OCI-LY7 (cell line): ENCODE measurements at regions not wholly inside any gene's neighbourhood (a gene's known extent, or its start where the extent isn't known, plus 50 kb on each side); places are given as distances from the start of the nearest gene placed in this dataset.

Experiments
- CTCF ChIP-seq: fragments of 200-600 bp; sonication (generic); conservative IDR thresholded peaks from 2 replicates; pipeline ENCODE4 v1.5.1; 2014; ENCODE audit warnings: mild to moderate bottlenecking, antibody characterized with exemption, low read length, moderate library complexity, mixed read lengths
- EZH2phosphoT487 ChIP-seq: fragments of 200-600 bp; sonication (generic); IDR thresholded peaks from 2 replicates; pipeline ENCODE4 v1.6.1; 2018; ENCODE audit warnings: low read depth, borderline replicate concordance, mild to moderate bottlenecking, mixed run types, antibody characterized with exemption, low read length, moderate library complexity, mixed read lengths

GRCh38 chr6:98054453-98054852 lies 771.4 kb upstream of the MMS22L start:
- TF ChIP-seq CTCF (peak; percentile 59), EZH2phosphoT487 (no peak)
